Medulla oblongata (tissue), 1 donor: ENCODE measurements at regions not wholly inside any gene's neighbourhood (a gene's known extent, or its start where the extent isn't known, plus 50 kb on each side); places are given as distances from the start of the nearest gene placed in this dataset.
"Not testable (repeated sequence)": the region's sequence is repeated elsewhere in the genome, so short reads cannot be mapped to it uniquely, and the experiment has no call there.

Source experiments
- DNase-seq: peaks from one replicate; pipeline ENCODE4 v3.0.0-alpha.2; 2015; ENCODE audit errors: extremely low spot score

DNA sequence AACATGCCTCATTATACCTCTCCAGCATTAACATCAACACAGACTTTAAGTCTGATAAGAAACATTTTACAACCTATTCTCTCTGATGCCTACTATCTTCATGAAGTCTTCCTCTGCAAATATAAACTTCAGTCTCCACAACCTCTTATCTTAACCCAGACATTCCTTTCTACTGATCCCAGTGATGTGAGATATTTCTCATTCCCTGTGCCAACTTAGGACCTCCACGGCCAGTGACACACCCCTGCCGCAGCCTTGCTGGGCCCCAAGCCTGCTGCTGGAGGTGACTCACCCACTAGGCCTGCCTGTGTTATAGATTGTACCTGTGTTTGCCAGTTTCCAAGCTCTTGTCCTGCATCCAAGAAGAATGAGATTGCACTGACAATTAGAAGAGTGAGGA lies 734.5 kb upstream of the CADM2 start:
- DNase-seq: no peak

DNA sequence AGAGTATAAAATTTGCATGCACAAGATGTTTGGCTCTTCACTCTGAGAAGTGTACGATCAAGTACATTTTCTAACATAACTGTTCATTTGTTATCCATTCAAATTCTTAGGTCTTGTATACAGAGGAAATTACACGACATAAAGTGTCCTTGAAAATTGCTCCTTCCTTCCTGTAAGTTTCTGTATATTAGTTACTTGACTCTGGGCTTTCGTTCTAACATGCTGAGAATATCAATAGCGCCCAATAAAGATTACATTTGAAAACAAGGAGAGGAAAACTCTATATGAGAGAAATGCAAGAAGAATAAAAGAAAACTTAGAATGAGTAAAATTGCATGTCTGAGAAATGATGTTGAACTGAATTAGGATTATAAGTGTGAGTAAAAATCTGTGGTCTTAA lies 722.5 kb upstream of the CADM2 start:
- no peak for DNase-seq

DNA sequence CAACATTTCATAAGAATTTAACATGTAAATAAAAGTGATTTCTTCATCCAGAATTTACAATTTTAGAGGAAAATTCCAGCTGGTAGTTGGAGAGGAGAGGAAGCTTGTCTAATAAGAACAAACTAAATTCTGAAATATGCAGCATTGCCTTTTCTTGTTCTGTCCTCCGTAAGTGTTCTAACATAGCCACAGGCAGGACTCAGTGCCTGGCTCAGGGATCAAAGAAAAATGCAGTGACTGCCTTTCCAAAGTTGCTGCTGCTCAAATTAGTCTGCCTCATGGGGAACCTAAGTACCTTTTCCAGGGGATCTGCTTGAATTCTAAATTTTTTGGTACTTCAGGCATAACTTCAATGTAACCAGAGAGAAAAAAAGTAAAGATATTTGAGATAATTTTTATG lies 713.0 kb upstream of the CADM2 start:
- DNase-seq: no peak

DNA sequence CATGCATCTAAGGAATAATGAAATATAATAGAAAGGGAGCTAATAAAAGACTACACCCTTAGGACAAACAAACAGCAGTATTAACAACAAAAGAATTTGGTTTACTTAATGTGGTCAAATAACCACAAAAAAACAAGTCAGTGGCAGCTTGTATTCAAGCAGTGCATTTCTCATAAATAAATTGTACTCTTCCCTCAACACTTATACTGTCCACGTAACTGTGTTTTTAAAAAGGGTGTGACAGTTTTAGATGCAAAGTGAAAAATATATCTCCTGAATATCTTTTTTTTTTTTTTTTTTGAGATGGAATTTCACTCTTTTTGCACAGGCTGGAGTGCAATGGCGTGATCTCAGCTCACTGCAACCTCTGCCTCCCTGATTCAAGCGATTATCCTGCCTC lies 698.2 kb upstream of the CADM2 start:
- no peak for DNase-seq

DNA sequence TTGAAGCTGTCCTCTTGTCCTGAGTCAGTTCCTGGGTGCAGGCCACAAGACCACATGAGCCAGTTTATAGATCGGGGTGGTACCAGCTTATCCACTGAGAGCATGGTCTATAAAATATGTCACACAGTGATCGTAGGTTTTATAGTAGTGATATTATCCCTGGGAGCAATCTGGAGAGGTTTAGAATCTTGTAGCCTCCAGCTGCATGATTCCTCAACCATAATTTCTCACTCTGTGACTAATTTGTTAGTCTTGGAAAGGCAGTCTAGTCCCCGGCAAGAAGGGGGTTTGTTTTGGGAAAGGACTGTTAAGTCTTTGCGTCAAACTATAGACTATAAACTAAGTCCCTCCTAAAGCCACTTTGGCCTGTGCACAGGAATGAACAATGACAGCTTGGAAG lies 693.0 kb upstream of the CADM2 start:
- DNase-seq: no peak

DNA sequence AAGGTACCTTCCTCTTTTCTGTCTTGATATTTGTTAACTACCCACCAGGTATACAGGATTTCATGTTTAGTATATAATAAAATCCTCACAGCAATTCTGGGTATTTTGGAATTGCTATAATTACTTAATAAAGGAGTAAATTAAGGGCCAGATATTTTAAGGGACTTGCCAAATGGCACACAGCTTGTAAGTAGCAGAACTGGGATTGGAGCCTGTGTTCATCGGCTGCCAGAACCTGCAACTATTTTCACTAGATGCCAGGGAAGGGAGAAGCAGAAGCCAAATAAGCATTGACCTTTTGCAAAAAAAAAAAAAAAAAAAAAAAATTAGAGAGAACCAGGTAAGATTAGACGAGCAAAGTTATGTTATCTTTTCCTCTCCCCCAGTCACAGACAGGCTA lies 683.3 kb upstream of the CADM2 start:
- peak; percentile 7 for DNase-seq

DNA sequence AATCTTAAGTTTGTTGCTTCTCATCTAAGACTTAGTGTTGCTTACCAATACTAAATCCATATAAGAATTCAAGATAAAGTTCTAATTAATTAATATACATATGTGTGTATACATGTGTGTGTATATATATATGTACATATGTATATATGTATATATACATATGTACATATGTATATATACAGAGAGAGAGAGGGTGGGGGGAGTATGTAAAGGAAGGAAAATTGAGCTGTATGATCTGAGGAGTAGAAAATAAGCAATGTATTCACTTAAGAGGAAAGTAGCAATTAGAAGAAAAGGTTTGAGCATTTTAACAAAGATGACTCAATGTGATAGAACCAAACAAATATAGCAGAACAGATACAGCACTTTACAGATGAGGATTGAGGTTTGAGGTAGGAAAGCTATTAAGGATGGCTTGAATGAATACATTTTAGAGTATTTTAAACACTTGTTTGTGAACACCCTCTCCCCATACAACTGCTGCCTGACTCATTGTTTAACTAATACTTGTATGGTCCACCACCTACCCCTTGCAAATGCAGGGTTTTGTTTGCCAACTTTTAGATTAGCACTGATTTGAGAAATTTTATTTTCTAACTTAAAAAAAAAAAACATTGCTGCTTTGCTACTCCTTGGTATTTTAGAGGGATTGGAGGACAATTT lies 681.1 kb upstream of the CADM2 start:
- no peak for DNase-seq

DNA sequence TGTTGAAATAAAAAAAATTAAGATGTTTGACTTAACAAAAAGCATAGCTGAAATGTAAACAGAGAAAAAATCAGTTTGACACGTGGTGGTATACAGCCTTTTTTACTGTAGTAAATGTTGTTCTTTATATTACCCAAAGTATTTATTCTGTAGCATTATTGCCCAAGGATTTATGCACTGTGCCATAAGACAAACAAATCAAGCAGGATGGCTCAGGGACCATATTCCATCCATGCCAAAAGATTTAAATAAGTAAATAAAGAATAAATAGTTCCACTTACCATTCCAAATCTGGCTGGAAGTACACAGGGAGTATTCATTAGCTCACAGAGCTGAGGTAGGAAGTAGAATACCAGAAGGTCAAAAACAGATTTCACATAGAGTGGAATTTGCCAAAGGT lies 666.7 kb upstream of the CADM2 start:
- no peak for DNase-seq

DNA sequence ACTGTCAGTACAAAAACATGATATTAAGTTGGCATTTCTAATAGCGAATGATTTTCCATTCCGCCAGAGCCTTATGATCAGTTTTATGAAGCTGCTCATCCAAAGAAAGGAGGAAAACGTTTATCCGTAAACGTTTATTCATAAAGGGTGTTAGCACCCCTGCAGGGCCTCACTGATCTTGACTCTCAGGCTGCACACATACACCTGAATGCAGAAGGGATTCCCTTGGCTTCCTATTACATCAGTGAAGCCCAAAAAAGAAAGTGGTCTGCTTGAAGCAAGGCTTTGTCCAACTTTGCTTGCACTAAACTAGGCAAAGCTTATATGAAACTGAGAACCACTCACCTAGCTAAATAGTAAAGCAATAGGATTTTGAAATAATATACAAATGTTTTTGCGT lies 659.5 kb upstream of the CADM2 start:
- DNase-seq: no peak

DNA sequence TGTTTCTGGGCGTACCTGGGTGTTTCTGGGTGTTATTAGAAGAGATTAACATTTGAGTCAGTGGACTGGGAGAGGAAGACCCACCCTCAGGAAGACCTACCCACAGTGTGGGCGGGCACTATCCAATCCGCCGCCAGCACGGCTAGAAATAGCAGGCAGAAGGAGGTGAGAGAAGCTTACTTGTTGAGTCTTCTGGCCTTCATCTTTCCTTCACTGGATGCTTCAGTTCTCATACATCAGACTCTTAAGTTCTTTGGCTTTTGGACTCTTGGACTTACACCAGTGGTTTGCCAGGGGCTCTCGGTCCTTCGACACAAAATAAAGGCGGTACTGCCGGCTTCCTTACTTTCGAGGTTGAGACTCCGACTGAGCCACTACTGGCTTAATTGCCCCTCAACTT lies 654.6 kb upstream of the CADM2 start:
- no peak for DNase-seq

DNA sequence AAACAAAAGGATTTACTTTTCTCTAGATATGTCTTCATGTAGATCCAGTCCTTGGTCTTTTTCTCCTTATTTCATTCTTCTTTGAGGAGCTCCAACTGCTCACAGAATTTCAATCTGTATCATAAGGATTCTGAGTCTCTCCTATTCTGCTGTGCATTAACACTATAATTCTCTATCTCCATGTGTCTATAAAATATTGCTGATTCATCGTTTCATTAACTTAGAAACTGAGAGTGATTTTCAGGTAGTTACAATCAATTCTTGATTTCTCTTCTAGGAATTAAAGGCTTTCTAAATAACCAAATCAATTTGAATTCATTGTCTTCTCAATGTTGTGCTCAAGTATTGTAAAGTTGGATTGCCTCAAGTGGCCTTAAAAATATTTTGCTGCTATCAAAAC lies 651.5 kb upstream of the CADM2 start:
- DNase-seq: no peak

DNA sequence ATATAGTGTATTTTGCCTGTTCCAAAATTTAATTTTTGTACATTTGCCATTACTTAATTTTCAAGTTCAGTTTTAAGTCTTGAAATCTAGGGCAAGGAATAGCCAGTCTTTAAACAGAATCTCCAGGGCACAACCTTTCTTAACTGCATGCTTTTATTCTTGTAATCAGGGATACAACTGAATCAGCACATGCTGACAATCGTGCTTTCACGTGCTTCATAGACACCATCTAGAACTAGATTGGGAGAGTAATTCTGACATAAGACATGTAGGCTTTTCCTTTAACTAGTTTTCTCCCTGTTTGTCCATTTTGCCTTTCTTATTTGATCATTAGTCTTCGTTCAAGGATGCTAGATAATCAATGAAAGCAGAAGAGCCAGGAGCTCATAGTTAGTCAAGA lies 650.4 kb upstream of the CADM2 start:
- no peak for DNase-seq

DNA sequence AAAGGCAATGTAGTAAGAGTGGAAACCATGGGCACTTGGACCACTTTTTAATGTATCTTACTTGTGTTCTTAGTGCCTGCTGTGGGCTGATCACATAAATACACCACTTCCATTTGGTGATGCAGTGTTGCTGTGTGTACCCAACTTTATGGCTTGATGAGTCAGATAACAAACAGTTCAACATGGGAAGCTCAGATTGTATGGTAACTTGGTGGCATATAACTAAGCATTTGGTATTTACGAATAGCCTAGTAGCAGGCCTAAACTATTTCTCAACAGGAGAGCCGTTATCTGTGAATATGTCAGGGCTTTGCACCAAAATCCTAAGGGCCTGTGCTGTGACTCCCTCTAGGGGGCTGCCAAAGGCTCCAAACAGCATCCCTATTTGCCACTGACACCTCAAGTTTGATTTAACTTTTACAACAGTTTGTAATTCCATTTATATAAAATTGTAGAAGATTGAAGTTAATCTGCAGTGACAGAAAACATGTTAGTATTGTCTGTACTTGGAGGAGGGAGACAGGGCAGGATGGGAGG lies 640.4 kb upstream of the CADM2 start:
- no peak for DNase-seq

DNA sequence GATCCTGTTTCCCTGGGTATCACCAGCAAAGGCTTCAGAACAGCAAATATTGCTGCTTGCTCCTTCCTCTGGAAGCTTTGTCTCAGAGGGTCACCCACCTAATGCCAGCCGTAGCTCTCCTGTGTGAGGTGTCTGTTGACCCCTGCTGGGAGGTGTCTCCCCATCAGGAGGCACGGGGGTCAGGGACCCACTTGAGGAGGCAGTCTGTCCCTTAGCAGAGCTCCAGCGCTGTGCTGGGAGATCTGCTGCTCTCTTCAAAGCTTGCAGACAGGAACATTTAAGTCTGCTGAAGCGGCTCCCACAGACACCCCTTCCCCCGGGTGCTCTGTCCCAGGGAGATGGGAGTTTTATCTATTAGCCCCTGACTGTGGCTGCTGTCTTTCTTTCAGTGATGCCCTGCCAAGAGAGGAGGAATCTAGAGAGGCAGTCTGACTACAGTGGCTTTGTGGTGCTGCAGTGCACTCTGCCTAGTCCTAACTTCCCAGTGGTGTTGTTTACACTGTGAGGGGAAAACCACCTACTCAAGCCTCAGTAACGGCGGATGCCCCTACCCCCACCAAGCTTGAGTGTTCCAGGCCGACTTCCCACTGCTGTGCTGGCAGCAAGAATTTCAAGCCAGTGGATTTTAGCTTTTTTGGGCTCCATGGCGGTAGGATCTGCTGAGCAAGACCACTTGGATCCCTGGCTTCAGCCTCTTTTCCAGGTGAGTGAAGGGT lies 593.1 kb upstream of the CADM2 start:
- DNase-seq: not testable (repeated sequence)
